ENCODE measurements at regions not wholly inside any gene's neighbourhood (a gene's known extent, or its start where the extent isn't known, plus 50 kb on each side); places are given as distances from the start of the nearest gene placed in this dataset.
"Not testable (repeated sequence)": the region's sequence is repeated elsewhere in the genome, so short reads cannot be mapped to it uniquely, and the experiment has no call there.

GRCh38 chr1:148261684-148262083 lies 109.6 kb upstream of the NBPF11 start:
- DNase-seq: not testable (repeated sequence)

- DNase-seq: not testable (repeated sequence)
Measured at GRCh38 chr1:148257886-148258285, 105.8 kb upstream of the NBPF11 start.

GRCh38 chr1:148254611-148255429 lies 102.7 kb upstream of the NBPF11 start:
- DNase-seq: peak; percentile 19 to 38

DNA sequence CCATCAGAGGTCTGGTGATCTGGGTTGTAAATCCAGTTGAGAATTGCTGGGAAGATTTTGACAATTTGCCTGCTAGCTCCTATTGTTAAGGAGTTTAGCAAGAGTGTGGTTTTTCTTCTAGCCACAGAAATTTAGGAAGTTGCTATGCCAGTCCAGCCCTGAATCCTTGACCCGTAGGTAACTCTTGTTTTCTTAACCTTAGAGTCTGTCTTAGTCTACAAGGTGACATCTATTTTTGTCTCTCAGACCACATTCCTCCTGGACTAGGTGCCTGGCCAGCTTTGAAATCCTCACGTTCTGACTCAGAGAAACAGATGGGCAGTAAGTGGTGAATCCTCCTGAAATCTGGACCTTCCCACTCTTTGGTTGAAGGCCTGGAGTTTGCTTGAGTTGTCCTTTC lies 101.7 kb upstream of the NBPF11 start:
- not testable (repeated sequence) for DNase-seq

GRCh38 chr1:148248798-148249197 lies 96.7 kb upstream of the NBPF11 start:
- DNase-seq: not testable (repeated sequence)

DNA sequence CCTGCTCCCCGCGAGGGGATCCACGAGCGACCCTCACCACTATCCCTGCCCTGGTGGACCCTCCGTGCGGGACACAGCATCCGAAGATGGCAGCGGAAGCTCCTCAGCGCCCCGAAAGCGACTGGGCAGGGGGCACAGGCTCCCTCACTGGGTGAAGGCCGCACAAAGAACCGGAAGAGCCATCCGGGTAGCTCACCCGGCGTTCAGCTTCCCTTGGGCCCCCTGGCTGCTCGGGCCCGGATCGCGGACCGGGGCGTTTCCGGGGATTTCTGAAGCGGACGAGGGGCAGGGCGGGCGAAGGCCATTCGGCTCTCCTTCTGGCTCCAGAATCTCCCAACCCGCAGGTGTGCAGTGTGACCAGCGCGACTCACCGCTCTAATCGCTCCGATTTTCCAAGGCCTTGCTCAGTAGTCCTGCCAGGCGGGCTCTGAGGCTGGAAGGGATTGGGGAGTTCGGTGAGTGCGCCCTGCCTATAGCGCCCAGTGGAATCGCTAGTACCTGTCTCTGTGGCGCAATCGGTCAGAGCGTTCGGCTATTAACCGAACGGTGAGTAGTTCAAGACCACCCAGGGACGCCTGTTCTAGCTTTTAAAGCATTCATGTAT lies 94.3 kb upstream of the NBPF11 start:
- DNase-seq: not testable (repeated sequence)

- DNase-seq: not testable (repeated sequence)
Measured at GRCh38 chr1:148245843-148246242, 93.8 kb upstream of the NBPF11 start.

DNA sequence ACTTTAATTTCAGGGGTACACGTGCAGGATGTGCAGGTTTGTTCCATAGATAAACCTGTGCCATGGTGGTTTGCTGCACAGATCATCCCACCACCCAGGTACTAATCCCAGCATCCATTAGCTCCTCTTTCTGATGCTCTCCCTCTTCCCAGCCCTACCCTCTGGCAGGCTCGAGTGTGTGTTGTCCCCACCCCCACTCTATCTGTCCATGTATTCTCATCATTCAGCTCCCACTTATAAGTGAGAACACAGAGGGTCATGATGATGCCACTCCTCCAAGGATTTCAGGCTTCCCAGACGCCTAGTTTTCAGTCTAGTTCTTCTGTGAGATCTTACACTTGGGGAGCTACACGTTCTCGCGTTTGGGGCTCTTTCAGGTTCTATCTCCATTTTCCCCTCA lies 93.4 kb upstream of the NBPF11 start:
- not testable (repeated sequence) for DNase-seq

DNA sequence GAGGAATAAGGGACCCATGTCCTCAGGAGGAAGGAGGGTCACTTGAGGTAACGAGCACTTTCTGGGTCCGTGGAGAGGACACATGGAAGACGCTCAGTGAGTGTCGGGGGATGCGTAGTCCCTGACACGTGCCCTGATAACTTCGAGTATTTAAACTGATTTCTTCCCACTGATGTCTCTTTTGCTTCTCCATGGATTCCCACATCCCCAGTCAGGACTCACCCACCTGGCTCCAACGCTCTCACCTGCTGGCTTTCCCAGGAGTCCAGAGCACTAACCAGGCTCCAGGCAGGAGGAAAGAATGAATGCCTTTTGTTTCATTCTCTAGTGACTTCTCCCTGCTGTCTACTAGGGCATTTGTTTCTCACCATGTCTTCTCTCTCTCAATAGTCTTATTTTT lies 81.2 kb upstream of the NBPF11 start:
- DNase-seq: not testable (repeated sequence)

- not testable (repeated sequence) for DNase-seq
Measured at GRCh38 chr1:148228846-148229245, 76.8 kb upstream of the NBPF11 start.

DNA sequence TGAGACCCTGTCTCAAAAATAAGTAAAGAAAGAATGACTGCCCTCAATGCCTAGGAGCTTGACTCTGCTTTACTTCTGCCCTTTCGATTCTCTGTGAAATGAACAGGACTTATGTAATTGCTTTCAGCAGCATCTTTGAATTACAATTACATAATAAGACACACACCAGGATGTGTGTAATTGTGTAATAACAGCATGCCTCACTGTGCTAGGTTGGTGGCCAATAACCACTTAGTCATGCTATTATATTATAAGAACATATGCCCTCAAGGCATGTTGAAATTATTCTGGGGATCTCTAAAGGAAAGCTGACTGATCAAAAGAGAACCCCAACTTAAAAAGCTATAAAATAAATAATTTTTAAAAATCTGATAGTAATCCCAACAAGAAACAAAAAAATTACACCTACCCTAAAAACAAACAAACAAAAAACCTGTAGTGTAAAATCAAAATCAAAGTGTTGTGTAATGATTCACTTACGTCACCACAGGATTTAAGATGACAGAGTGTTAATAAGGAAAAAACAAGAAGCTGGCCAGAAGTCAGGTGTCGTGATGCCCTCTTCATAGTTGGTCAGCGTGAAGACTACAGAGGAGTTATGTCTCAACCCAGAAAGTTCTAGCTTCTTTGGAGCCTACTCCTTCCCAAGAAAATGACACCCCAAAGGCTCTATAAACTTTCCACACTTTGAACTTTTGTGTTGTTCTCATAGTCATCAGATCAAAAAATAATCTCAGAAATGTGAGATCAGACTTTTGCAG lies 70.5 kb upstream of the NBPF11 start:
- DNase-seq: not testable (repeated sequence)

- not testable (repeated sequence) for DNase-seq
Measured at GRCh38 chr1:148221593-148221992, 69.5 kb upstream of the NBPF11 start.

- DNase-seq: not testable (repeated sequence)
Measured at GRCh38 chr1:148219229-148219628, 67.1 kb upstream of the NBPF11 start.

- not testable (repeated sequence) for DNase-seq
Measured at GRCh38 chr1:148211191-148211590, 59.1 kb upstream of the NBPF11 start.

DNA sequence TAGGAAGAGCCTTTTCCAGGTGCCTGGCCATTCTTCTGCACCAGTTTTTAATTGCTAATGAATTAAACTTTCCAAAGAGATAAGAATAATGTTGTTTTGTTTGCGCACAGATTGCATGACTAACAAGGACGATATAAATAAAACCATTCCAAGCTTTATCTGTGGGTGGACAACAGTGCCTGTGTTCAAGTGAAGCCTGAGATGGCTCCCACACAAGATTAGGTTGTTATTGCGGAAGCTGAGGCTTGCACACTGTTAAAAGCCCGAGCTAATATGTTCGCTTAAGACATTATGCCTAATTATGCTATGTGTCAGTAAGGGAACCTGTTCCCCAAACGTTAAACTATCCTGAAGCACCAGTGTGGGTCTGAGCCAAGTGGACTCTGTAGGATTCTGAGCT lies 58.5 kb upstream of the NBPF11 start:
- not testable (repeated sequence) for DNase-seq

- not testable (repeated sequence) for DNase-seq
Measured at GRCh38 chr1:148210166-148210565, 58.1 kb upstream of the NBPF11 start.

DNA sequence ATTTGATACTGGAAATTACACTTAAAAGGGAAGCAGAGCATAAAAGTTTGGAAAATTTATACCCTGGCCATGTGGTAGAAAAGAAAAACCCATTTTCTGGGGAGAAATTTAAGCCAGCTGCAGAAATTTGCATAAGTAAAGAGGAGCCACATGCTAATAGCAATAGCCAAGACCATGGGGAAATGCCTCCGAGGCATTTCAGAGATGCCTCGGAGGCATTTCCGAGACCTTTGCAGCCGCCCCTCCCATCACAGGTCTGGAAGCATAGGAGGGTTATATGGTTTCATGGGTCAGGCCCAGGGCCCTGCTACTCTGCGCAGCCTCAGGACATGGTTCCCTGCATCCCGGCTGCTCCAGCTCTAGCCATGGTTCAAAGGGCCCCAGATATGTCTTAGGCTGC lies 49.9 kb upstream of the NBPF11 start:
- DNase-seq: not testable (repeated sequence)

Measured in stimulated activated CD4-positive, alpha-beta T cell treated with anti-CD3 and anti-CD28 coated beads, Interleukin-2, amount 100 ng/mL, for 24 hours (primary cell).